ENCODE measurements at regions not wholly inside any gene's neighbourhood (a gene's known extent, or its start where the extent isn't known, plus 50 kb on each side); places are given as distances from the start of the nearest gene placed in this dataset.

DNA sequence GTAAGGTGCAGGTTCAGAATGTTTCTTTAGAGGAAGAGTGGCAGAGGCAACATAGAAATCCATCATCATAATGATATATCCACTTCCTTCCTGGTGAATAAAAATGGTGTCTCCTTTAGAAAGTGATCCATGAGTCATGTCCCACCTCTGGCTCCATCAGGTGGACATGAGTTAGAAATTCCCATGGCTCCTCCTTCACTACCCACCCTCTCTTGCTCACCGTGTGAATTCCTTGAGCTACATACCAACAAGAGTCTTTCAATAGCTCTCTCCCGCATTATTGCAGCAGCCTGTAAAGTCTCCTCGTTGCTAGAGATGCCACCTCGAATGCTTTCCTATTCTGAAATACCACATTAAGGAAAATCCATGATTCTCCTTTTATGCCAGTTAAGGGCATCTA is 317.6 kb downstream of the LNPK start:
- 45 to 66% (median 50%) methylated on average over 4 of the region's 4 CpGs for WGBS, 5 donors
- peaks cover 0 to 59% (median 3%) of the 10 kb centered on the region in 3 donors for H3K27me3 ChIP-seq
- H3K27ac ChIP-seq = no peak overlapping the region
- intact Hi-C loops (cut with DNase I; ENCODE audit: low total_unique reads) = no loop called here
- TF ChIP-seq EP300 (IDR thresholded peaks at IDR 0.05) (no peak), POLR2AphosphoS5 (IDR thresholded peaks at IDR 0.05) (no peak), CTCF (IDR thresholded peaks at IDR 0.05) (no peak), POLR2A (IDR thresholded peaks at IDR 0.05) (no peak)
- no peaks in the 10 kb centered on the region for H3K4me1 ChIP-seq
- H3K9me3 ChIP-seq = no peaks in the 10 kb centered on the region
- H3K36me3 ChIP-seq = no peaks in the 10 kb centered on the region
- H3K4me3 ChIP-seq = no peak overlapping the region
- DNase-seq = no peak

DNA sequence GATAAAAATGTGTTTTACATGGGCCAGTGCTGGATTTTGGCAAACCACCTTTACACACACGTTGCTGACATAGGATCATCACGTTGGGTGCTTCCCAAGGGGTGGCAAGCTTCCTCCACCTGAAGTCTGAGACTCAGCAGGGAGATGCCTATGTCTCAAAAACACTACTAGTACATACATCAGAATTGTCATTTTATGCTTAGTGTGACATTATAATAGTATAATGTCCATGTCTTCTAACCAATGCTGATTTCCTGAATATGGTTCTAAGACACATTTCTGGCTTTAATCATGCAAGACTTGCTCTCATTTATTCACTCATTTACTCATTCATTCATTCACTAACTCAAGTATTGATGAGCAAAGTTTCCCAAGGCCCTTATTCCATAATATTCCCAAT is 322.3 kb downstream of the LNPK start:
- TF ChIP-seq CTCF (IDR thresholded peaks at IDR 0.05) = no peak
- no peak for TF ChIP-seq POLR2A (IDR thresholded peaks at IDR 0.05)
- no peak for TF ChIP-seq EP300 (IDR thresholded peaks at IDR 0.05)
- no peak for TF ChIP-seq POLR2AphosphoS5 (IDR thresholded peaks at IDR 0.05)
- WGBS, 5 donors = 33 to 63% (median 55%) methylated on average over 2 of the region's 2 CpGs
- no peaks in the 10 kb centered on the region for H3K4me1 ChIP-seq
- H3K4me3 ChIP-seq = no peak overlapping the region
- no peak overlapping the region for H3K27ac ChIP-seq
- no peaks in the 10 kb centered on the region for H3K36me3 ChIP-seq
- DNase-seq = no peak
- no peaks in the 10 kb centered on the region for H3K9me3 ChIP-seq
- peaks cover 0 to 27% (median 0%) of the 10 kb centered on the region in 3 donors for H3K27me3 ChIP-seq
- intact Hi-C loops (cut with DNase I; ENCODE audit: low total_unique reads) = no loop called here

- no peak for TF ChIP-seq CTCF (IDR thresholded peaks at IDR 0.05)
- no peak for TF ChIP-seq POLR2A (IDR thresholded peaks at IDR 0.05)
- TF ChIP-seq EP300 (IDR thresholded peaks at IDR 0.05) = no peak
- no peak for TF ChIP-seq POLR2AphosphoS5 (IDR thresholded peaks at IDR 0.05)
- H3K4me1 ChIP-seq = no peaks in the 10 kb centered on the region
Measured at GRCh38 chr2:175679231-175679630, 322.8 kb downstream of the LNPK start.

GRCh38 chr2:175677880-175678279 is 324.2 kb downstream of the LNPK start:
- intact Hi-C loops (cut with DNase I; ENCODE audit: low total_unique reads) = no loop called here
- WGBS, 5 donors = 84 to 87% (median 85%) methylated on average over 2 of the region's 2 CpGs

More at GRCh38 chr2:175679231-175679630, 322.8 kb downstream of the LNPK start:
- H3K9me3 ChIP-seq = no peaks in the 10 kb centered on the region
- no peak for DNase-seq
- 74 to 87% (median 77%) methylated on average over 4 of the region's 4 CpGs for WGBS, 5 donors
- H3K27me3 ChIP-seq = peaks cover 0 to 22% (median 0%) of the 10 kb centered on the region in 3 donors
- no peak overlapping the region for H3K27ac ChIP-seq
- no peak overlapping the region for H3K4me3 ChIP-seq
- H3K36me3 ChIP-seq = no peaks in the 10 kb centered on the region
- intact Hi-C loops (cut with DNase I; ENCODE audit: low total_unique reads) = no loop called here

More at GRCh38 chr2:175677880-175678279, 324.2 kb downstream of the LNPK start:
- Histone ChIP-seq H3K4me3 (no peak overlapping the region), H3K27me3 (peaks cover 0 to 15% (median 0%) of the 10 kb centered on the region in 3 donors), H3K4me1 (no peaks in the 10 kb centered on the region), H3K9me3 (peaks cover 0 to 7% (median 2%) of the 10 kb centered on the region in 4 donors), H3K27ac (no peak overlapping the region), H3K36me3 (no peaks in the 10 kb centered on the region)
- DNase-seq = no peak
- TF ChIP-seq POLR2AphosphoS5 (IDR thresholded peaks at IDR 0.05) (no peak), EP300 (IDR thresholded peaks at IDR 0.05) (no peak), CTCF (IDR thresholded peaks at IDR 0.05) (no peak), POLR2A (IDR thresholded peaks at IDR 0.05) (no peak)
